ENCODE measurements at regions not wholly inside any gene's neighbourhood (a gene's known extent, or its start where the extent isn't known, plus 50 kb on each side); places are given as distances from the start of the nearest gene placed in this dataset.

- no peak for TF ChIP-seq SIN3A (IDR thresholded peaks at IDR 0.05; ENCODE audit: borderline replicate concordance, low read depth, low read length)
Measured at GRCh38 chr3:168828536-168828935, 732.8 kb upstream of the GOLIM4 start (continued).

DNA sequence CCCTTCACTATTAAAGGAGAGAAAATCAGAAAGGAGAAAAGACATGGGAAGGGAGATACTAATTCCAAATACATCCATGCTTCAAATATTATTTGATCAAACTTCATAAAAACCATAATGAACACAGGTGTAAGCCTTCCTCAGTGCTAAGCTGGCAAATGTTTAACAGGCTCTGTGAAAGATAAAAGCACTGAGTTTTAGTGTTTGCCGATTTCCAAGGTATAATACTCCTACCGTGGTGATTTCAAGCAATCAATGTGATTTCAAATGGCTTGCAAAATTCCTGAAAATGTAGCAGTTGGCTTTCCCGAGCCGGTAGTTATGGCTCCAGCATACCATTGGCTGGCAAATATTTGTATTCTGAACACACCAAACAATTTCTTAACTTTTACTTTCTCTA, 732.3 kb upstream of the GOLIM4 start:
- TF ChIP-seq POLR2AphosphoS5 (IDR thresholded peaks at IDR 0.05; ENCODE audit: low read depth, low read length) (no peak), GATA2 (CRISPR knock-in tag; IDR thresholded peaks at IDR 0.05) (no peak), RFX5 (IDR thresholded peaks at IDR 0.05; ENCODE audit: low read length) (no peak), EZH2phosphoT487 (IDR thresholded peaks at IDR 0.05; ENCODE audit: borderline replicate concordance, low read depth) (no peak), SMC3 (IDR thresholded peaks at IDR 0.05; ENCODE audit: low read depth, low read length) (no peak), USF2 (IDR thresholded peaks at IDR 0.05; ENCODE audit: borderline replicate concordance, low read depth, low read length) (no peak), RAD21 (IDR thresholded peaks at IDR 0.05; ENCODE audit: low read length) (no peak), FOXM1 (IDR thresholded peaks at IDR 0.05; ENCODE audit: low read depth) (no peak), SIN3A (IDR thresholded peaks at IDR 0.05; ENCODE audit: borderline replicate concordance, low read depth, low read length) (no peak), NFIC (IDR thresholded peaks at IDR 0.05; ENCODE audit: borderline replicate concordance) (no peak), NRF1 (IDR thresholded peaks at IDR 0.05; ENCODE audit: low read depth, low read length) (no peak), TCF12 (IDR thresholded peaks at IDR 0.05) (no peak), GABPA (IDR thresholded peaks at IDR 0.05; ENCODE audit: low read depth) (no peak), IRF3 (IDR thresholded peaks at IDR 0.05; ENCODE audit: low read depth, low read length) (no peak), MAX (IDR thresholded peaks at IDR 0.05; ENCODE audit: low read depth) (no peak), EP300 (IDR thresholded peaks at IDR 0.05; ENCODE audit: borderline replicate concordance in 1 of 2, low read depth in 1 of 2, low read length in 1 of 2) (no peak), YY1 (IDR thresholded peaks at IDR 0.05; ENCODE audit: low read depth) (no peak), RCOR1 (IDR thresholded peaks at IDR 0.05; ENCODE audit: low read length) (no peak)
- Histone ChIP-seq H3K4me3 (ENCODE audit: low read depth in 2 of 2, low read length in 1 of 2) (no peak overlapping the region), H3K79me2 (ENCODE audit: insufficient read depth) (no peaks in the 10 kb centered on the region), H4K20me1 (ENCODE audit: insufficient read depth) (no peaks in the 10 kb centered on the region), H3K36me3 (replicated peaks in 1 of 2; ENCODE audit: control insufficient read depth in 1 of 2, insufficient read depth in 2 of 2, low read length in 1 of 2) (no peaks in the 10 kb centered on the region), H3K9me2 (no peaks in the 10 kb centered on the region), H3K27me3 (ENCODE audit: insufficient read depth) (no peaks in the 10 kb centered on the region), H3K27ac (ENCODE audit: low read depth in 2 of 2, low read length in 1 of 2) (no peak overlapping the region), H3K4me2 (no peak overlapping the region), H3K9me3 (no peaks in the 10 kb centered on the region), H3K4me1 (ENCODE audit: control insufficient read depth in 1 of 2, insufficient read depth in 2 of 2, low read depth in 1 of 2, low read length in 1 of 2) (no peaks in the 10 kb centered on the region; a peak in 1 of 4 replicates), H3K9ac (no peak overlapping the region), H2AFZ (ENCODE audit: low read depth) (no peak overlapping the region), H3F3A (replicated peaks; ENCODE audit: insufficient read depth) (no peaks in the 10 kb centered on the region)
- WGBS (ENCODE audit: low lambda C conversion rate): 47% methylated on average over 4 of the region's 4 CpGs
- ChIA-PET CTCF (interaction anchor here (4.8 kb wide), 1 partner anchor 19 kb away, joined by 23 read pairs; no protein-coding TSS in a partner anchor), POLR2A (no interaction called here)
- DNase-seq: no peak

Data from SK-N-SH (cell line).